AG09319 (cell line): ENCODE measurements at regions not wholly inside any gene's neighbourhood (a gene's known extent, or its start where the extent isn't known, plus 50 kb on each side); places are given as distances from the start of the nearest gene placed in this dataset.

Experiments
- DNase-seq: peaks from one replicate; pipeline ENCODE4 v3.0.0-alpha.2; 2010; ENCODE audit warnings: low read depth; ENCODE audit errors: extremely low read depth
- TF ChIP-seq, protein P1 (sequence below): IDR thresholded peaks from 2 replicates; pipeline ENCODE4 v1.5.1; 2011; ENCODE audit warnings: low read depth, mild to moderate bottlenecking, inconsistent platforms, low read length, moderate library complexity

DNA sequence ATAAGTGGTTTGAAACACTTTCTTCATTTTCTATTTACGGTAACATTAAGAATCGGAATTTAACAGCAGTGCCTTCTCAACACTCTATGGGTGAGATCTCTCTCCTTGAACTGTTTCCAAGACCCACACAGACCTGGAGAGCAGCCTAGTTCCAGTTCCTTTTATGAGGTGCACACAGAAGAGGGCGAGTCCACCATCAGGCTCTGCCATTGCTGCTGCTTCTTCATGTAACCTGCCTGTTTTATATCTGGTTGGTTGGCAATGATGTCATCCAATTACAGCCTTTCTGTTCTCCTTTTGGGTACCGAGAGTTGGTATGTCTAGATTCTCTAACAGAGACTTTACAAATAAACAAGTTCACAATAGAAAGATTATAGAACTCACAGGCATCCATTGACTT is 225.7 kb downstream of the UTP18 start:
- DNase-seq, result no peak
- TF ChIP-seq, protein P1, sequence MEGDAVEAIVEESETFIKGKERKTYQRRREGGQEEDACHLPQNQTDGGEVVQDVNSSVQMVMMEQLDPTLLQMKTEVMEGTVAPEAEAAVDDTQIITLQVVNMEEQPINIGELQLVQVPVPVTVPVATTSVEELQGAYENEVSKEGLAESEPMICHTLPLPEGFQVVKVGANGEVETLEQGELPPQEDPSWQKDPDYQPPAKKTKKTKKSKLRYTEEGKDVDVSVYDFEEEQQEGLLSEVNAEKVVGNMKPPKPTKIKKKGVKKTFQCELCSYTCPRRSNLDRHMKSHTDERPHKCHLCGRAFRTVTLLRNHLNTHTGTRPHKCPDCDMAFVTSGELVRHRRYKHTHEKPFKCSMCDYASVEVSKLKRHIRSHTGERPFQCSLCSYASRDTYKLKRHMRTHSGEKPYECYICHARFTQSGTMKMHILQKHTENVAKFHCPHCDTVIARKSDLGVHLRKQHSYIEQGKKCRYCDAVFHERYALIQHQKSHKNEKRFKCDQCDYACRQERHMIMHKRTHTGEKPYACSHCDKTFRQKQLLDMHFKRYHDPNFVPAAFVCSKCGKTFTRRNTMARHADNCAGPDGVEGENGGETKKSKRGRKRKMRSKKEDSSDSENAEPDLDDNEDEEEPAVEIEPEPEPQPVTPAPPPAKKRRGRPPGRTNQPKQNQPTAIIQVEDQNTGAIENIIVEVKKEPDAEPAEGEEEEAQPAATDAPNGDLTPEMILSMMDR, result no peak

- TF ChIP-seq, protein P1, result no peak
- DNase-seq, result no peak
Measured at GRCh38 chr17:51486885-51487520, 226.7 kb downstream of the UTP18 start.

DNA sequence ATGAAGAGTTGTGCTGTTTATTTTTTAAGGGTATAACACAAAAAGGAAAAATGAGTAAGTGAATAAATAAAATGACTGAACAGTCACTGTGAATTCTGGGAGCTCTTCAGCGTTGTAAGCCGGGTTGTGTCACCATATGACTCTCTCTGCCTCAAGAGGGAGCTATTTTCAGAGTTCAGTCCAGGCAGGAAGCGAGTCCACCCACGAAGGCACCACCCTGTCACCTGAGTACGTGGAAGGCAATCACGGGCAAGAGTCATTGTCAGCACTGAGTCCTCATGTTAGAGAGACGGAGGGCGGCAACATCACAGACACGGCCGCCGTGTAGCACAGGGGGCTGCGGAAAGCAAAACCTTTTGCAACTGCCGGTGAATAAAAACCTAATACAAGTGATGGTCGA is 227.6 kb downstream of the UTP18 start:
- no peak for DNase-seq
- TF ChIP-seq, protein P1, result no peak

- DNase-seq, result no peak
- TF ChIP-seq, protein P1, result no peak
Measured at GRCh38 chr17:51491416-51491815, 231.1 kb downstream of the UTP18 start.

DNA sequence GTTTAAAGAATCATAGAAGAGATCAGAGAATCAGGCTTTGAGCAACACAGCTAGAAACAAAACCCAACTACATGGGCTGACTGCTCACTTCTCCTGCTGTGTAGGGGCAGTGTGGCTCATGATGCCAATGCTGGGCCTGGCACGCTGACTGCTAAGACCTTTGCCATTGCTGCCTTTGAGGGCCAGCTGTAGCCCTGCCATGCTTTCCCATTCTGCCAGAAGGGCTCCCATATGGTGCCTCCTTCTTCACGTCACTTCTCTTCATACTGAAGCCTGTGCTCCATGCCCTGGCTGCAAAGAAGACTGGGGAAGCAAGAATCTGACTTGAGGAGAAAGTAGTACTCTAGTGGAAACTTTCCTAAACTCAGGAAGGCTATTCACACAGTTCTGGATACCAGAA is 232.9 kb downstream of the UTP18 start:
- no peak for DNase-seq
- TF ChIP-seq, protein P1, result no peak

DNA sequence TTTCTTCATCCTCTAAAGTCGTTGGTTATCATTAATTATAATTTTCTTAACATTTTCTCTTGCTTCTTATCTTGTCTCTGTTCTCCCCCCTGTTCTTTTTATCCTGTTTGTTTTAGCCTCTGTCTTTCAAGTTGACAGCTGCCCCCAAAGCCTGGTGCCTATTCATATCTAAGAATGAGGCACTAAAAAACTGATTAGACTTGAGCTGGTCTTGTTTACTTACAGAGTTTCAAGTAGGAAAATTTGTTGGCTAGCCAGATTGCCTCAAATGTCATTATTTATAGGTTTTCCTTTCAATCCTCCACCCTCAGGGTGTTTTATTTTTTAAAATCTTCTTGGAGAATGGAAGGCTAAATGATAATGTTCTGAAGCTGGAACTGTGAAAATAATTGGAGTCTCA is 236.0 kb downstream of the UTP18 start:
- DNase-seq, result no peak
- TF ChIP-seq, protein P1, result no peak

- no peak for DNase-seq
- TF ChIP-seq, protein P1, result no peak
Measured at GRCh38 chr17:51499897-51500296, 239.6 kb downstream of the UTP18 start.
